ENCODE measurements at regions not wholly inside any gene's neighbourhood (a gene's known extent, or its start where the extent isn't known, plus 50 kb on each side); places are given as distances from the start of the nearest gene placed in this dataset.
A peak's percentile ranks its signal among the peaks of the same experiment; 100 is the strongest.
"Not testable (repeated sequence)": the region's sequence is repeated elsewhere in the genome, so short reads cannot be mapped to it uniquely, and the experiment has no call there.

GRCh38 chr1:228870041-228870713 is 134.9 kb downstream of the RHOU start:
- DNase-seq: no peak

GRCh38 chr1:228871314-228872061 is 136.2 kb downstream of the RHOU start:
- peak; percentile 40 for DNase-seq

- no peak for DNase-seq
These were observed 136.8 kb downstream of the RHOU start for GRCh38 chr1:228872080-228872479.

GRCh38 chr1:228873709-228874108 is 138.4 kb downstream of the RHOU start:
- no peak for DNase-seq

GRCh38 chr1:228875741-228876140 is 140.5 kb downstream of the RHOU start:
- no peak for DNase-seq

- no peak for DNase-seq
These were observed 140.9 kb downstream of the RHOU start for GRCh38 chr1:228876187-228876586.

GRCh38 chr1:228879164-228879563 is 143.9 kb downstream of the RHOU start:
- DNase-seq: no peak

- DNase-seq: no peak
These were observed 146.9 kb downstream of the RHOU start for GRCh38 chr1:228882041-228882770.

GRCh38 chr1:228882771-228883450 is 147.6 kb downstream of the RHOU start:
- DNase-seq: no peak

GRCh38 chr1:228883535-228883934 is 148.3 kb downstream of the RHOU start:
- no peak for DNase-seq

GRCh38 chr1:228884196-228884595 is 148.9 kb downstream of the RHOU start:
- DNase-seq: no peak

- no peak for DNase-seq
These were observed 149.6 kb downstream of the RHOU start for GRCh38 chr1:228884615-228885566.

GRCh38 chr1:228885845-228886244 is 150.6 kb downstream of the RHOU start:
- DNase-seq: no peak

- no peak for DNase-seq
These were observed 151.8 kb downstream of the RHOU start for GRCh38 chr1:228887101-228887500.

GRCh38 chr1:228887960-228888359 is 152.7 kb downstream of the RHOU start:
- no peak for DNase-seq

GRCh38 chr1:228889289-228889688 is 154.0 kb downstream of the RHOU start:
- DNase-seq: no peak

- no peak for DNase-seq
These were observed 156.2 kb downstream of the RHOU start for GRCh38 chr1:228891272-228892034.

- DNase-seq: not testable (repeated sequence)
These were observed 156.9 kb downstream of the RHOU start for GRCh38 chr1:228892200-228892599.

GRCh38 chr1:228894442-228894989 is 159.2 kb downstream of the RHOU start:
- no peak for DNase-seq

GRCh38 chr1:228897901-228898300 is 162.6 kb downstream of the RHOU start:
- DNase-seq: no peak

GRCh38 chr1:228898582-228898992 is 163.3 kb downstream of the RHOU start:
- DNase-seq: peak; percentile 60

Measured in RPMI8226 (cell line).